ENCODE measurements at regions not wholly inside any gene's neighbourhood (a gene's known extent, or its start where the extent isn't known, plus 50 kb on each side); places are given as distances from the start of the nearest gene placed in this dataset.

DNA sequence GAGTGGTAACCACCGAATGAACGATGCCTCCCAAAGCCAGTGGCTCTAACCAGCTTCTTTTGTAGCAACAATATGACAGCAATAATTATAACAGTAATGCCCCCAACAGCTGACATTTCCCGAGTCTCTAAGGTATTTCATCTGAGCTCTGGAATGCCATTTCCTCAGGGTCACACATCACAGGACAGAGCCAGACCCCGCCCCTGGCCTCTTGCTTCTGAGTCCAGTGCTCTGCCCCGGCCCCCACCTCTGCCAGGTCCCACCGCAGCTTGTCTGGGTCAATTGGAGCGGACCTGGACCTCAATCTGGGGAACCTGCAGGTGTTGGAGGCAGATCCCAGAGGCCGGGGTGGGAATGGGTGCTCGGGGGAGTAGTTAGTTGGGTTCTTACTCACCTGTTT, 63.8 kb downstream of the IGLL1 start:
- no peak overlapping the region for H3K4me3 Mint-ChIP-seq
- H3K4me1 Mint-ChIP-seq: peaks cover 13 to 25% of the 10 kb centered on the region in 2 experiments
- no peaks in the 10 kb centered on the region for H3K79me1 ChIP-seq (ENCODE audit: insufficient read depth, low read depth, low read length, poor library complexity, severe bottlenecking)
- no peak for DNase-seq
- H2BK15ac ChIP-seq (ENCODE audit: low read depth, low read length): no peak overlapping the region
- no peaks in the 10 kb centered on the region for H4K20me1 ChIP-seq (ENCODE audit: control insufficient read depth, insufficient read depth, insufficient read length)
- H2BK120ac ChIP-seq (ENCODE audit: low read depth, low read length, poor library complexity, severe bottlenecking): no peak overlapping the region
- no peak overlapping the region for H3K27ac Mint-ChIP-seq
- no peak overlapping the region for H4K91ac ChIP-seq (ENCODE audit: insufficient read length, low read depth, low read length)
- H3T11ph ChIP-seq (ENCODE audit: low read length): no peak overlapping the region
- no peak overlapping the region for H2AFZ ChIP-seq (ENCODE audit: low read length)
- no peak overlapping the region for H2BK20ac ChIP-seq (ENCODE audit: low read depth, low read length, poor library complexity, severe bottlenecking)
- H3K79me2 ChIP-seq (ENCODE audit: insufficient read depth, low read length): no peaks in the 10 kb centered on the region
- peaks cover 0 to 2% (median 0%) of the 10 kb centered on the region in 3 experiments; a peak in 1 of 7 replicates for H3K36me3 Mint-ChIP-seq (ENCODE audit: insufficient read depth in 1 of 3, low read depth in 3 of 3)
- no peaks in the 10 kb centered on the region; a peak in 1 of 5 replicates for H3K9me3 Mint-ChIP-seq
- H3K9ac ChIP-seq (ENCODE audit: extremely low read depth, insufficient read length, low read length): no peak overlapping the region
- no peak overlapping the region for H3K27ac ChIP-seq (ENCODE audit: insufficient read length, low read depth, low read length)
- peaks cover 86% of the 10 kb centered on the region for H3K27me3 Mint-ChIP-seq (ENCODE audit: low read depth)
- H4K5ac ChIP-seq (ENCODE audit: insufficient read length, low read depth, low read length): no peak overlapping the region
- no peak overlapping the region for H3K4ac ChIP-seq (ENCODE audit: low read depth, low read length)
- no peak overlapping the region for H3K4me2 ChIP-seq (ENCODE audit: insufficient read depth, insufficient read length, low read length)
- no peak overlapping the region for H3K23ac ChIP-seq (ENCODE audit: insufficient read length, low read depth, low read length)
- no peaks in the 10 kb centered on the region for H3K23me2 ChIP-seq (ENCODE audit: insufficient read length, low read depth, low read length, poor library complexity, severe bottlenecking)
- H3K56ac ChIP-seq (ENCODE audit: insufficient read length, low read depth, low read length): no peak overlapping the region
- WGBS (ENCODE audit: extremely low coverage, insufficient read length, low lambda C conversion rate): no CpG with 5 or more reads among the region's 9 CpGs
- H2BK12ac ChIP-seq (ENCODE audit: insufficient read length, low read depth, low read length): no peak overlapping the region
- H3K18ac ChIP-seq (ENCODE audit: insufficient read length, low read depth, low read length): no peak overlapping the region
- no peak overlapping the region for H4K8ac ChIP-seq (replicated peaks; ENCODE audit: insufficient read length, low read depth, low read length)
- H3K14ac ChIP-seq (ENCODE audit: insufficient read depth, low read length): no peak overlapping the region
- TF ChIP-seq, protein P1, sequence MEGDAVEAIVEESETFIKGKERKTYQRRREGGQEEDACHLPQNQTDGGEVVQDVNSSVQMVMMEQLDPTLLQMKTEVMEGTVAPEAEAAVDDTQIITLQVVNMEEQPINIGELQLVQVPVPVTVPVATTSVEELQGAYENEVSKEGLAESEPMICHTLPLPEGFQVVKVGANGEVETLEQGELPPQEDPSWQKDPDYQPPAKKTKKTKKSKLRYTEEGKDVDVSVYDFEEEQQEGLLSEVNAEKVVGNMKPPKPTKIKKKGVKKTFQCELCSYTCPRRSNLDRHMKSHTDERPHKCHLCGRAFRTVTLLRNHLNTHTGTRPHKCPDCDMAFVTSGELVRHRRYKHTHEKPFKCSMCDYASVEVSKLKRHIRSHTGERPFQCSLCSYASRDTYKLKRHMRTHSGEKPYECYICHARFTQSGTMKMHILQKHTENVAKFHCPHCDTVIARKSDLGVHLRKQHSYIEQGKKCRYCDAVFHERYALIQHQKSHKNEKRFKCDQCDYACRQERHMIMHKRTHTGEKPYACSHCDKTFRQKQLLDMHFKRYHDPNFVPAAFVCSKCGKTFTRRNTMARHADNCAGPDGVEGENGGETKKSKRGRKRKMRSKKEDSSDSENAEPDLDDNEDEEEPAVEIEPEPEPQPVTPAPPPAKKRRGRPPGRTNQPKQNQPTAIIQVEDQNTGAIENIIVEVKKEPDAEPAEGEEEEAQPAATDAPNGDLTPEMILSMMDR (conservative IDR thresholded peaks at IDR 0.05): no peak
- no peaks in the 10 kb centered on the region for H3K4me1 ChIP-seq (ENCODE audit: insufficient read depth, low read length)
- no peaks in the 10 kb centered on the region; the same call in 1 of the 2 replicates for H3K27me3 ChIP-seq (ENCODE audit: insufficient read depth, low read length)
- no peak overlapping the region for H2AK5ac ChIP-seq (ENCODE audit: insufficient read length, low read length)
- H3K9me3 ChIP-seq (ENCODE audit: control insufficient read depth, low read depth, low read length): no peaks in the 10 kb centered on the region
- no peak overlapping the region for H2BK5ac ChIP-seq (ENCODE audit: insufficient read length, low read length)

All from H9 (cell line).